HEK293 (cell line): ENCODE measurements at regions not wholly inside any gene's neighbourhood (a gene's known extent, or its start where the extent isn't known, plus 50 kb on each side); places are given as distances from the start of the nearest gene placed in this dataset.

Source experiments
- CTCF ChIA-PET: fragments of 350-600 bp; formaldehyde crosslinking; extraction: SDS; loops from one replicate; lab custom pipeline; 2021; ENCODE audit warnings: antibody characterized with exemption; lab: Yijun Ruan, JAX
- POLR2A ChIA-PET: fragments of 300-600 bp; formaldehyde crosslinking; extraction: SDS; loops from one replicate; lab custom pipeline; 2020; ENCODE audit warnings: antibody characterized with exemption, inconsistent platforms; lab: Yijun Ruan, JAX
- H3K27ac ChIP-seq: fragments of 200-500 bp; sonication (Bioruptor generic); 2 replicates; pipeline ENCODE4 v1.5.1; 2014; ENCODE audit warnings: low read depth, low read length, control low read depth, inconsistent platforms; ENCODE audit errors: extremely low read depth
- H3K36me3 ChIP-seq, 2 experiments: fragments of 200-500 bp in 1 of 2; sonication (Bioruptor generic) in 1 of 2; 1 replicate in 1 of 2; 2 replicates in 1 of 2; pipeline ENCODE4 v1.5.1; 2014 to 2017; ENCODE audit warnings: inconsistent platforms in 2 of 2, low read length in 2 of 2; ENCODE audit not compliant: control insufficient read depth in 2 of 2, insufficient read depth in 1 of 2
- H3K4me1 ChIP-seq: fragments of 200-500 bp; sonication (Bioruptor generic); 2 replicates; pipeline ENCODE4 v1.5.1; 2014; ENCODE audit warnings: mild to moderate bottlenecking, low read length, inconsistent platforms; ENCODE audit not compliant: control insufficient read depth, insufficient read depth
- H3K4me3 ChIP-seq: 2 replicates; pipeline ENCODE4 v1.5.1; 2011; ENCODE audit warnings: low read depth, mild to moderate bottlenecking, control low read depth, low read length, moderate library complexity
- H3K9me3 ChIP-seq: fragments of 200-500 bp; sonication (Bioruptor generic); 2 replicates; pipeline ENCODE4 v1.5.1; 2014; ENCODE audit warnings: low read depth, low read length, inconsistent platforms; ENCODE audit not compliant: control insufficient read depth, insufficient read depth
- ELK4 ChIP-seq: IDR thresholded peaks from 2 replicates; pipeline ENCODE4 v1.6.1; 2011; ENCODE audit warnings: mild to moderate bottlenecking, low read depth, low read length, borderline replicate concordance
- PBX3 ChIP-seq: sonication (generic); formaldehyde crosslinking; IDR thresholded peaks from 2 replicates; pipeline ENCODE4 v1.8.1; 2022; ENCODE audit warnings: mild to moderate bottlenecking, moderate library complexity, missing genetic modification reagents
- TCF7L2 ChIP-seq: IDR thresholded peaks from 2 replicates; pipeline ENCODE4 v1.6.1; 2011; ENCODE audit warnings: low read depth, mild to moderate bottlenecking, inconsistent platforms, low read length, moderate library complexity, borderline replicate concordance
- ZNF138 ChIP-seq: fragments of 450-650 bp; formaldehyde crosslinking; IDR thresholded peaks from 2 replicates; pipeline ENCODE4 v1.5.1; 2016; ENCODE audit warnings: missing biosample characterization, missing genetic modification characterization, borderline replicate concordance
- ZNF146 ChIP-seq: fragments of 450-650 bp; formaldehyde crosslinking; IDR thresholded peaks from 2 replicates; pipeline ENCODE4 v1.5.1; 2016; ENCODE audit warnings: missing biosample characterization, missing genetic modification characterization
- ZNF2 ChIP-seq: fragments of 450-650 bp; formaldehyde crosslinking; IDR thresholded peaks from 2 replicates; pipeline ENCODE4 v1.5.1; 2016; ENCODE audit warnings: missing biosample characterization, missing genetic modification characterization
- ZNF324 ChIP-seq: fragments of 450-650 bp; formaldehyde crosslinking; IDR thresholded peaks from 2 replicates; pipeline ENCODE4 v1.5.1; 2016; ENCODE audit warnings: missing biosample characterization, missing genetic modification characterization
- ZNF335 ChIP-seq: fragments of 450-650 bp; formaldehyde crosslinking; conservative IDR thresholded peaks from 2 replicates; pipeline ENCODE4 v1.5.1; 2016; ENCODE audit warnings: missing biosample characterization, missing genetic modification characterization
- ZNF398 ChIP-seq: fragments of 450-650 bp; formaldehyde crosslinking; IDR thresholded peaks from 2 replicates; pipeline ENCODE4 v1.5.1; 2017; ENCODE audit warnings: missing biosample characterization, missing genetic modification characterization
- ZNF404 ChIP-seq: fragments of 450-650 bp; formaldehyde crosslinking; IDR thresholded peaks from 2 replicates; pipeline ENCODE4 v1.5.1; 2017; ENCODE audit warnings: missing biosample characterization, missing genetic modification characterization
- ZNF423 ChIP-seq: fragments of 450-650 bp; formaldehyde crosslinking; IDR thresholded peaks from 2 replicates; pipeline ENCODE4 v1.5.1; 2016; ENCODE audit warnings: missing biosample characterization, missing genetic modification characterization
- ZNF48 ChIP-seq: fragments of 450-650 bp; formaldehyde crosslinking; IDR thresholded peaks from 2 replicates; pipeline ENCODE4 v1.5.1; 2016; ENCODE audit warnings: missing biosample characterization, missing genetic modification characterization
- ZNF530 ChIP-seq: fragments of 450-650 bp; formaldehyde crosslinking; IDR thresholded peaks from 2 replicates; pipeline ENCODE4 v1.5.1; 2016; ENCODE audit warnings: low read depth, missing biosample characterization, missing genetic modification characterization
- ZNF561 ChIP-seq: fragments of 450-650 bp; IDR thresholded peaks from 2 replicates; pipeline ENCODE4 v1.5.1; 2018; ENCODE audit warnings: missing biosample characterization, missing genetic modification characterization, borderline replicate concordance
- ZNF645 ChIP-seq: fragments of 450-650 bp; formaldehyde crosslinking; IDR thresholded peaks from 2 replicates; pipeline ENCODE4; 2016; ENCODE audit warnings: missing biosample characterization, missing genetic modification characterization
- ZNF843 ChIP-seq: fragments of 450-650 bp; formaldehyde crosslinking; IDR thresholded peaks from 2 replicates; pipeline ENCODE4 v1.5.1; 2016; ENCODE audit warnings: missing biosample characterization, missing genetic modification characterization
- TF ChIP-seq, protein P1 (sequence below): fragments of 450-650 bp; formaldehyde crosslinking; IDR thresholded peaks from 2 replicates; pipeline ENCODE4 v1.5.1; 2016; ENCODE audit warnings: missing biosample characterization, missing genetic modification characterization
- TF ChIP-seq, protein P2 (sequence below): fragments of 450-650 bp; formaldehyde crosslinking; IDR thresholded peaks from 2 replicates; pipeline ENCODE4 v1.5.1; 2016; ENCODE audit warnings: missing biosample characterization, missing genetic modification characterization, borderline replicate concordance

DNA sequence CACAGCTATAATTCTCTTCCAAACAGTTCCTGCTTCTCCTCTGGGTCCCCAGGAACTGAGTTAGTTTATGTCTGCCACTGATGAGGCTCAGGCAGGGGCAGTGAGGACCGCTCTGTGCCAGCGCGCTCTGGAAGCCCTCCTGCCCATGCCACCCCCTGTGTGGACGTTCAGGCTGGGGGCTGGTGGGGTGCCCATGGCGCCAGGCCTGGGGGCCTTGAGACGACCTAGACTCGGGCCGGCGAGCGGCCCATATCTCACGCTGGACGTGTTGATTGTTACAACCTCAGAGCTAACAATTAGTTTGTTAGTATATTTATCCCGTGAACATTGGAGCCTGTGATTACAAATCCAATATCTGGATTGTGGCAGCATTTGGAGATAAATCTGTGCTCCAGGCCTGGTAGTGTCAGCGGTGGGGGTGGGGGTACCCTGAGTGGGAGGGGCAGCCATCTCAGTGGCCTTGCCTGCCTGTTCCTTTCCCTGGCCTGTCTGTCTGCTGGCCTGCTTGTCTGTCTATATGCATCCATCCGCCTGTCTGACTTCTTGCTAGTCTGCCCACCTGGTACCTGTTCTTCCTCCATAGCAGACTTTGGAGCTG lies 256.5 kb upstream of the MVB12B start:
- Histone ChIP-seq H3K36me3 (no peaks in the 10 kb centered on the region), H3K27ac (no peak overlapping the region), H3K9me3 (no peaks in the 10 kb centered on the region), H3K4me3 (no peak overlapping the region), H3K4me1 (no peaks in the 10 kb centered on the region)
- CTCF ChIA-PET = no interaction called here
- POLR2A ChIA-PET = no interaction called here
- TF ChIP-seq ZNF561 (tag by site-specific recombination) = no peak
- TF ChIP-seq ZNF398 = no peak
- TF ChIP-seq ZNF2 (tag by site-specific recombination) = no peak
- no peak for TF ChIP-seq ZNF48 (tag by site-specific recombination)
- no peak for TF ChIP-seq TCF7L2
- no peak for TF ChIP-seq ELK4
- TF ChIP-seq ZNF404 (tag by site-specific recombination) = no peak
- no peak for TF ChIP-seq ZNF423
- TF ChIP-seq ZNF146 (tag by site-specific recombination) = no peak
- TF ChIP-seq, protein P1, sequence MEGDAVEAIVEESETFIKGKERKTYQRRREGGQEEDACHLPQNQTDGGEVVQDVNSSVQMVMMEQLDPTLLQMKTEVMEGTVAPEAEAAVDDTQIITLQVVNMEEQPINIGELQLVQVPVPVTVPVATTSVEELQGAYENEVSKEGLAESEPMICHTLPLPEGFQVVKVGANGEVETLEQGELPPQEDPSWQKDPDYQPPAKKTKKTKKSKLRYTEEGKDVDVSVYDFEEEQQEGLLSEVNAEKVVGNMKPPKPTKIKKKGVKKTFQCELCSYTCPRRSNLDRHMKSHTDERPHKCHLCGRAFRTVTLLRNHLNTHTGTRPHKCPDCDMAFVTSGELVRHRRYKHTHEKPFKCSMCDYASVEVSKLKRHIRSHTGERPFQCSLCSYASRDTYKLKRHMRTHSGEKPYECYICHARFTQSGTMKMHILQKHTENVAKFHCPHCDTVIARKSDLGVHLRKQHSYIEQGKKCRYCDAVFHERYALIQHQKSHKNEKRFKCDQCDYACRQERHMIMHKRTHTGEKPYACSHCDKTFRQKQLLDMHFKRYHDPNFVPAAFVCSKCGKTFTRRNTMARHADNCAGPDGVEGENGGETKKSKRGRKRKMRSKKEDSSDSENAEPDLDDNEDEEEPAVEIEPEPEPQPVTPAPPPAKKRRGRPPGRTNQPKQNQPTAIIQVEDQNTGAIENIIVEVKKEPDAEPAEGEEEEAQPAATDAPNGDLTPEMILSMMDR (tag by site-specific recombination) = no peak
- no peak for TF ChIP-seq ZNF324 (tag by site-specific recombination)
- TF ChIP-seq ZNF843 (tag by site-specific recombination) = no peak
- no peak for TF ChIP-seq ZNF138
- TF ChIP-seq ZNF530 (tag by site-specific recombination) = no peak
- TF ChIP-seq PBX3 (CRISPR knock-in tag) = no peak
- TF ChIP-seq, protein P2, sequence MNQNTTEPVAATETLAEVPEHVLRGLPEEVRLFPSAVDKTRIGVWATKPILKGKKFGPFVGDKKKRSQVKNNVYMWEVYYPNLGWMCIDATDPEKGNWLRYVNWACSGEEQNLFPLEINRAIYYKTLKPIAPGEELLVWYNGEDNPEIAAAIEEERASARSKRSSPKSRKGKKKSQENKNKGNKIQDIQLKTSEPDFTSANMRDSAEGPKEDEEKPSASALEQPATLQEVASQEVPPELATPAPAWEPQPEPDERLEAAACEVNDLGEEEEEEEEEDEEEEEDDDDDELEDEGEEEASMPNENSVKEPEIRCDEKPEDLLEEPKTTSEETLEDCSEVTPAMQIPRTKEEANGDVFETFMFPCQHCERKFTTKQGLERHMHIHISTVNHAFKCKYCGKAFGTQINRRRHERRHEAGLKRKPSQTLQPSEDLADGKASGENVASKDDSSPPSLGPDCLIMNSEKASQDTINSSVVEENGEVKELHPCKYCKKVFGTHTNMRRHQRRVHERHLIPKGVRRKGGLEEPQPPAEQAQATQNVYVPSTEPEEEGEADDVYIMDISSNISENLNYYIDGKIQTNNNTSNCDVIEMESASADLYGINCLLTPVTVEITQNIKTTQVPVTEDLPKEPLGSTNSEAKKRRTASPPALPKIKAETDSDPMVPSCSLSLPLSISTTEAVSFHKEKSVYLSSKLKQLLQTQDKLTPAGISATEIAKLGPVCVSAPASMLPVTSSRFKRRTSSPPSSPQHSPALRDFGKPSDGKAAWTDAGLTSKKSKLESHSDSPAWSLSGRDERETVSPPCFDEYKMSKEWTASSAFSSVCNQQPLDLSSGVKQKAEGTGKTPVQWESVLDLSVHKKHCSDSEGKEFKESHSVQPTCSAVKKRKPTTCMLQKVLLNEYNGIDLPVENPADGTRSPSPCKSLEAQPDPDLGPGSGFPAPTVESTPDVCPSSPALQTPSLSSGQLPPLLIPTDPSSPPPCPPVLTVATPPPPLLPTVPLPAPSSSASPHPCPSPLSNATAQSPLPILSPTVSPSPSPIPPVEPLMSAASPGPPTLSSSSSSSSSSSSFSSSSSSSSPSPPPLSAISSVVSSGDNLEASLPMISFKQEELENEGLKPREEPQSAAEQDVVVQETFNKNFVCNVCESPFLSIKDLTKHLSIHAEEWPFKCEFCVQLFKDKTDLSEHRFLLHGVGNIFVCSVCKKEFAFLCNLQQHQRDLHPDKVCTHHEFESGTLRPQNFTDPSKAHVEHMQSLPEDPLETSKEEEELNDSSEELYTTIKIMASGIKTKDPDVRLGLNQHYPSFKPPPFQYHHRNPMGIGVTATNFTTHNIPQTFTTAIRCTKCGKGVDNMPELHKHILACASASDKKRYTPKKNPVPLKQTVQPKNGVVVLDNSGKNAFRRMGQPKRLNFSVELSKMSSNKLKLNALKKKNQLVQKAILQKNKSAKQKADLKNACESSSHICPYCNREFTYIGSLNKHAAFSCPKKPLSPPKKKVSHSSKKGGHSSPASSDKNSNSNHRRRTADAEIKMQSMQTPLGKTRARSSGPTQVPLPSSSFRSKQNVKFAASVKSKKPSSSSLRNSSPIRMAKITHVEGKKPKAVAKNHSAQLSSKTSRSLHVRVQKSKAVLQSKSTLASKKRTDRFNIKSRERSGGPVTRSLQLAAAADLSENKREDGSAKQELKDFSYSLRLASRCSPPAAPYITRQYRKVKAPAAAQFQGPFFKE (tag by site-specific recombination) = no peak
- TF ChIP-seq ZNF645 (tag by site-specific recombination) = no peak
- TF ChIP-seq ZNF335 (tag by site-specific recombination) = no peak
